Activated T-helper 2 cell treated with anti-CD3 and anti-CD28 coated beads, Interferon-gamma antibody, Interleukin-2, Interleukin-4, amounts not matched to agents 10 μg/mL and 5 μg/mL and 100 μg/mL, durations not matched to agents 14 hours and 24 hours and 36 hours (primary cell): ENCODE measurements at regions not wholly inside any gene's neighbourhood (a gene's known extent, or its start where the extent isn't known, plus 50 kb on each side); places are given as distances from the start of the nearest gene placed in this dataset.

ENCODE experiments used
- DNase-seq: peaks from one replicate; pipeline ENCODE4 v3.0.0; 2021; ENCODE audit warnings: low spot score
- H3K27ac Mint-ChIP-seq: one replicate; pipeline ENCODE4 v1.8.0; 2021; ENCODE audit warnings: mixed read lengths
- H3K27me3 Mint-ChIP-seq: one replicate; pipeline ENCODE4 v1.8.0; 2021; ENCODE audit warnings: low read depth, mixed read lengths
- H3K36me3 Mint-ChIP-seq: one replicate; pipeline ENCODE4 v1.8.0; 2021; ENCODE audit warnings: low read depth, mixed read lengths
- H3K4me1 Mint-ChIP-seq: one replicate; pipeline ENCODE4 v1.8.0; 2021; ENCODE audit warnings: low read depth, mixed read lengths
- H3K4me3 Mint-ChIP-seq: one replicate; pipeline ENCODE4 v1.8.0; 2021; ENCODE audit warnings: low read depth, mild to moderate bottlenecking, moderate library complexity, mixed read lengths
- H3K9me3 Mint-ChIP-seq: one replicate; pipeline ENCODE4 v1.8.0; 2021; ENCODE audit warnings: mixed read lengths
- intact Hi-C: fragments of 100-400 bp; cut with micrococcal nuclease; formaldehyde crosslinking; loops from one replicate; pipeline ENCODE4 v1.15.1; 2023

- Mint-ChIP-seq H3K9me3 (no peaks in the 10 kb centered on the region), H3K4me1 (no peaks in the 10 kb centered on the region), H3K27ac (no peak overlapping the region), H3K4me3 (no peak overlapping the region), H3K36me3 (no peaks in the 10 kb centered on the region), H3K27me3 (no peaks in the 10 kb centered on the region)
- intact Hi-C loops, result no loop called here
- DNase-seq, result no peak
Measured at GRCh38 chr13:103410002-103410401, 343.8 kb upstream of the SLC10A2 start.

DNA sequence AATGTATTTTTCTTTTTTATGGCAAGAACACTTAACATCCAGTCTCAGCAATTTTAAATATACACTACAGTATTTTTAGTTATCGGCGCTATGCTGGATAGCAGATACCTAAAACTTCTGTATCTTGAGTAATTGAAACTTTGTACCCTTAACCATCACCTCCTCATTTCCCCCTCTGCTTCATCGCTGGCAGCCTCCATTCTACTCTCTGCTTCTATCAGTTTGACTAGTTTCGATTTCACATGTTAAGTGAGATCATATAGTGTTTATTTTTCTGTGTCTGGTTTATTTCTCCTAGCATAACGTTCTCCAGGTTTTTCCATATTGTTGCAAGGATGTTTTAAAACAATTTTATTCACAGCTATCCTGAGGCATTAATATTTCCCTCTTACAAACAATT is 340.8 kb upstream of the SLC10A2 start:
- H3K4me3 Mint-ChIP-seq, result no peak overlapping the region
- DNase-seq, result no peak
- intact Hi-C loops, result no loop called here
- no peaks in the 10 kb centered on the region for H3K4me1 Mint-ChIP-seq
- H3K9me3 Mint-ChIP-seq, result no peaks in the 10 kb centered on the region
- no peaks in the 10 kb centered on the region for H3K36me3 Mint-ChIP-seq
- H3K27ac Mint-ChIP-seq, result no peak overlapping the region
- H3K27me3 Mint-ChIP-seq, result no peaks in the 10 kb centered on the region

GRCh38 chr13:103405297-103405696 is 339.1 kb upstream of the SLC10A2 start:
- DNase-seq, result no peak
- no peaks in the 10 kb centered on the region for H3K36me3 Mint-ChIP-seq
- no peak overlapping the region for H3K27ac Mint-ChIP-seq
- no peaks in the 10 kb centered on the region for H3K27me3 Mint-ChIP-seq
- intact Hi-C loops, result no loop called here
- no peaks in the 10 kb centered on the region for H3K4me1 Mint-ChIP-seq
- no peaks in the 10 kb centered on the region for H3K9me3 Mint-ChIP-seq
- H3K4me3 Mint-ChIP-seq, result no peak overlapping the region

DNA sequence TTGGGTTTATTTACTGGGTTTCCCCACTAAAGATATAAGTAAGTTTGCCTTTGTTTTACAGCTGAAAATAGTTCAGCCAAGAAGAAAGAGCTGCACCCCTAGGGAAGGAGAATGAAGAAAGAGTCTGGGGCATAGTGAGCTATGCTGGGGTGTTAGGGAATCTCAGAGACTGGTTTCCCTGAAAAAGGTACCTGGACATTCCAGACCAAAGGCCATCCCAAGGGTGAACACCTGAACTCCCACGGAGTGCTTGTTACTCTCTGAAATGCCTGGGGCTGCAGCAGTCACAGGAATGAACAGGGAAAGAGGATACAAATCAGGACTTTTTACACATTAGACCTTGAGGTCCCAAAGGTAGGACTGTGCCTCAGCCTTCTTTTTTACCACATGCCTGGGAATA is 337.6 kb upstream of the SLC10A2 start:
- Mint-ChIP-seq H3K36me3 (no peaks in the 10 kb centered on the region), H3K4me1 (no peaks in the 10 kb centered on the region), H3K9me3 (peaks cover 5% of the 10 kb centered on the region), H3K4me3 (no peak overlapping the region), H3K27ac (no peak overlapping the region), H3K27me3 (no peaks in the 10 kb centered on the region)
- intact Hi-C loops, result no loop called here
- no peak for DNase-seq

- Mint-ChIP-seq H3K36me3 (no peaks in the 10 kb centered on the region), H3K9me3 (peaks cover 5% of the 10 kb centered on the region)
Measured at GRCh38 chr13:103403148-103403740, 337.0 kb upstream of the SLC10A2 start.

GRCh38 chr13:103395139-103395538 is 328.9 kb upstream of the SLC10A2 start:
- no peaks in the 10 kb centered on the region for H3K4me1 Mint-ChIP-seq
- peaks cover 10% of the 10 kb centered on the region for H3K9me3 Mint-ChIP-seq
- intact Hi-C loops, result no loop called here
- H3K4me3 Mint-ChIP-seq, result no peak overlapping the region
- no peak for DNase-seq
- H3K27me3 Mint-ChIP-seq, result no peaks in the 10 kb centered on the region
- no peaks in the 10 kb centered on the region for H3K36me3 Mint-ChIP-seq
- H3K27ac Mint-ChIP-seq, result no peak overlapping the region

More at GRCh38 chr13:103403148-103403740, 337.0 kb upstream of the SLC10A2 start:
- Mint-ChIP-seq H3K4me1 (no peaks in the 10 kb centered on the region), H3K27me3 (no peaks in the 10 kb centered on the region), H3K4me3 (no peak overlapping the region), H3K27ac (no peak overlapping the region)
- intact Hi-C loops, result no loop called here
- no peak for DNase-seq

- no peaks in the 10 kb centered on the region for H3K36me3 Mint-ChIP-seq
- peaks cover 10% of the 10 kb centered on the region for H3K9me3 Mint-ChIP-seq
- no peak overlapping the region for H3K27ac Mint-ChIP-seq
- intact Hi-C loops, result no loop called here
- no peaks in the 10 kb centered on the region for H3K27me3 Mint-ChIP-seq
- H3K4me3 Mint-ChIP-seq, result no peak overlapping the region
- H3K4me1 Mint-ChIP-seq, result no peaks in the 10 kb centered on the region
- DNase-seq, result no peak
Measured at GRCh38 chr13:103394618-103395017, 328.4 kb upstream of the SLC10A2 start.

GRCh38 chr13:103391936-103392335 is 325.7 kb upstream of the SLC10A2 start:
- H3K36me3 Mint-ChIP-seq, result no peaks in the 10 kb centered on the region
- no peak overlapping the region for H3K27ac Mint-ChIP-seq
- no peaks in the 10 kb centered on the region for H3K4me1 Mint-ChIP-seq
- intact Hi-C loops, result no loop called here
- no peak for DNase-seq
- no peaks in the 10 kb centered on the region for H3K9me3 Mint-ChIP-seq
- H3K27me3 Mint-ChIP-seq, result no peaks in the 10 kb centered on the region
- H3K4me3 Mint-ChIP-seq, result no peak overlapping the region

DNA sequence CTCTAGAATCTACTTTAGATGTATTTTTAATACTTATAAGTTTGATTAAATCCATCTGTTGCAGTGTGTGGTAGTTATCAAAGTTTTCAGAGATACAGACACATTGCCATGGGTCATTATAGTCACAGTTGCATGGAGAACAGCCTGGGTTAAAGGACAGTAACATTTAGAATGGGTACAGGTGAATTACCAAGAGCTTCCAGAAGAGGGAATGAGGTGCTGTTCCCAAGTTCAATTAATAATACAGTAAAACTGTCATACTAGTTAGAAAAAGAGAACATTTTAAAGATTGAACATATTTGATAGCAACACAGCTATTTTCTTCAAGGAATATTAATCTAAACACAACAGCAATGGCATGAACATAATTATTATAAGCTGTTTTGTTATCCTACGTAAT is 322.6 kb upstream of the SLC10A2 start:
- DNase-seq, result no peak
- Mint-ChIP-seq H3K27ac (no peak overlapping the region), H3K36me3 (no peaks in the 10 kb centered on the region), H3K27me3 (no peaks in the 10 kb centered on the region), H3K9me3 (no peaks in the 10 kb centered on the region), H3K4me3 (no peak overlapping the region), H3K4me1 (no peaks in the 10 kb centered on the region)
- intact Hi-C loops, result no loop called here

GRCh38 chr13:103386341-103386740 is 320.1 kb upstream of the SLC10A2 start:
- Mint-ChIP-seq H3K27me3 (no peaks in the 10 kb centered on the region), H3K36me3 (no peaks in the 10 kb centered on the region), H3K27ac (no peak overlapping the region), H3K4me3 (no peak overlapping the region), H3K9me3 (no peaks in the 10 kb centered on the region), H3K4me1 (no peaks in the 10 kb centered on the region)
- intact Hi-C loops, result no loop called here
- DNase-seq, result no peak

- Mint-ChIP-seq H3K4me3 (no peak overlapping the region), H3K27me3 (no peaks in the 10 kb centered on the region), H3K9me3 (peaks cover 6% of the 10 kb centered on the region), H3K36me3 (no peaks in the 10 kb centered on the region), H3K27ac (no peak overlapping the region), H3K4me1 (no peaks in the 10 kb centered on the region)
- intact Hi-C loops, result no loop called here
- DNase-seq, result no peak
Measured at GRCh38 chr13:103373916-103374315, 307.7 kb upstream of the SLC10A2 start.

GRCh38 chr13:103371271-103371670 is 305.1 kb upstream of the SLC10A2 start:
- Mint-ChIP-seq H3K27me3 (no peaks in the 10 kb centered on the region), H3K4me3 (no peak overlapping the region), H3K27ac (no peak overlapping the region), H3K4me1 (no peaks in the 10 kb centered on the region), H3K9me3 (no peaks in the 10 kb centered on the region), H3K36me3 (no peaks in the 10 kb centered on the region)
- DNase-seq, result no peak
- intact Hi-C loops, result no loop called here

GRCh38 chr13:103370790-103371189 is 304.6 kb upstream of the SLC10A2 start:
- H3K9me3 Mint-ChIP-seq, result no peaks in the 10 kb centered on the region
- H3K36me3 Mint-ChIP-seq, result no peaks in the 10 kb centered on the region
- H3K27me3 Mint-ChIP-seq, result no peaks in the 10 kb centered on the region
- intact Hi-C loops, result no loop called here
- no peak for DNase-seq
- no peaks in the 10 kb centered on the region for H3K4me1 Mint-ChIP-seq
- H3K4me3 Mint-ChIP-seq, result no peak overlapping the region
- no peak overlapping the region for H3K27ac Mint-ChIP-seq
